Colon (tissue), 2 donors: ENCODE measurements at regions not wholly inside any gene's neighbourhood (a gene's known extent, or its start where the extent isn't known, plus 50 kb on each side); places are given as distances from the start of the nearest gene placed in this dataset.
"Not testable (repeated sequence)": the region's sequence is repeated elsewhere in the genome, so short reads cannot be mapped to it uniquely, and the experiment has no call there.

Experiments used
- FAIRE-seq: peaks from 2 replicates; lab custom pipeline; 2012; peaks lifted over from hg19 to GRCh38; lab: Jason Lieb, UNC
- donor health status: control.
- donor health status: control.

DNA sequence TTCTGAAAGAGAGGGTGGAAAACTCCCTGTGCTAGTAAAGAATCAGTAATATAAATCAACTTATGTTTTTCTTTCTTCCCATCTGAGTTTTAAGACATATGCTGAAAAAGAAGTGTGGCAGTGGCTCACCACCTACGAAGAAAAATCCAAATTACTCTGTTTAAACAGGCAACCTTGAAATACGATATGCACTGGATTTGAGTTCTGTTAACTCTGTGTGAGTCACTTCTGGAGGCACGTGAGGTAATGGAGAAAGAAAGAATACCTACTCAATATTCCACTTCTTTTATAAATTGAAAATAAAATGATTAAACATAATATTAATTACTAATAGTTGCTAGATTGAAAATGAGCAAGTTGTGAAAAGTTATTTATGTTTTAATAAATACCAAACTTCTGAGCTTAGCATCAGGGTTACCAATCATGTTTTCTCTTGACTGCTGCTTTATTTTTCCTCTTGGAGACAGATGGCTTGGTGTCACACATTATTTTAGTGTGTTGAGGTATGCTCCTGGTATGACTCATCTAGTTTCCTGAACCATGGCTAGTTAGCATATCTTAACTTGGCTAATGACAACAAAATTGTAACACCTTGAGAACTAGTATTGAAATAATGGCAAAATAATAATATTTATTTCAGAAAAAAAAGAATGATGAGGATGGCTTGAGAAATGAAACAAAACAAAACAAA is 1705.5 kb upstream of the PIK3C3 start:
- FAIRE-seq, result no peak

- FAIRE-seq, result not testable (repeated sequence)
These were observed 1709.4 kb upstream of the PIK3C3 start for GRCh38 chr18:40245612-40246011.

DNA sequence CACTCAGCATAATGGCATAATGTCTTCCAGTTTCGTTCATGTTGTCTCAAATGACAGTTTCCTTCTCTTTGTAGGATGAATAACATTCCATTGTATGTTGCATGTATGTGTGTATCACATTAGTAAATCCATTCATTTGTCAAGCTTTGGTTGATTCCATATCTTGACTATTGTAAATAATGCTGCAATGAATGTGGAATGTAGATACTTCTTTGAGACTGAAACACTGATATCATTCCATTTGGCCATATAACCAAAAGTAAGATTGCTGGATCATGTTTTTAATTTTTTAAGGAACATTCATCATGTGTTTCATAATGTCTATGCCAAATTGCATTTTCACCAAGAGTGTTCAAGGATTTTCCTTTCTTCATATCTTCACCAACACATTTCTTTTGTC is 1711.4 kb upstream of the PIK3C3 start:
- no peak for FAIRE-seq

DNA sequence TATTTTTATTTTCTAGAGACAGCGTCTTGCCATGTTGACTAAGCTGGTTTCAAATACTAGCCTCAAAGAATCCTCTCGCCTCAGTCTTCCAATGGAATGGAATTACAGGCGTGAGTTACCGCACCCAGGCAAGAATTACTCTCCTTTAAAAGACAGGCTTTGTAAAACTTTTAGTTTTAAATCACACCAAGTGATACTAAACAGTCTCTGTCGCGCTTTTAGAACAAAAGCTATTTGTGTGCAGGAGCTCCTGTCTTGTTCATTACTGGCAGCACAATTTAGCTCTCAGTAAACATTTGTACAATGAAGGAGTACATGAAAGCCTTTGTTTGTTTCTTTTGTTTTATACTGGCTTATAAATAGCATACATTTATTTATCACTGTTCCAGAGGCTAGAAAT is 1719.2 kb upstream of the PIK3C3 start:
- FAIRE-seq, result no peak

DNA sequence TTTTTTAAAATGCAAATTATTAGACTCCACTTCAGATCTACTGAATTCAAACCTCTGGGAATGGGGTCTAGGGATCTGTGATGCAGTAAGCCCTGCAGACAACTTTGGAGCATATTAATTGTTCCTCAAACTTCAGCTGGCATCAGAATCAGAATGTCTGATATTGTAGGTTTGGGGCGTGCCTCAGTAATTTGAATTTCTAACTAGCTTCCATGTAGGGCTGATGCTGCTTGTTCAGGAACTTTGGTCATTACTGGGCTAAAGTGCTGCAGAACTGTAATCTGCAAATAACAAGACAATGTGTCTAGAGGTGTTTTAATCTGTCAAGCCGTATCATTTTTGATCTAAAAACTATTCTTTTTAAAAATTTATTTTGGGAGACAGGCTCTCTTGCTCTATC is 1719.7 kb upstream of the PIK3C3 start:
- FAIRE-seq, result no peak

- FAIRE-seq, result no peak
These were observed 1721.0 kb upstream of the PIK3C3 start for GRCh38 chr18:40233931-40234616.

GRCh38 chr18:40222776-40223175 is 1732.3 kb upstream of the PIK3C3 start:
- FAIRE-seq, result no peak

DNA sequence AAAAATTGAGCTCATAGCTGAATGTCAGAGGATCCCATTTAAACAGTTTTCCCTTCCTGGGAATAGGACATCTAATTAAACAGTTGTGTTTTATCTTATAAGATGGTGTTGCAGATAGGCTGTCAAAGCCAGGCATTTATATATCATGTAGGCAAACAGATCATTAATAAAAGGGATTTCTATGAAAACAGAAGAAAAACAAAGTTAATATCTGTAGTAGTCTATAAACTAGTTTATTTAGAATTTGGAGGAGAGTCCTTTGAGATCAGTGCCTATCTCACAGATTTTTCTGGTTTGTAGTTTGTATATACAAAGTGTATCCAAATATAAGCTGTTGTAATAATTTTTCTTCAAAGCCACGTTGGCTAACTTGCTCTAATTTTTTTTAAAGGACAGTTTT is 1738.2 kb upstream of the PIK3C3 start:
- FAIRE-seq, result no peak

- no peak for FAIRE-seq
These were observed 1739.1 kb upstream of the PIK3C3 start for GRCh38 chr18:40215979-40216378.

DNA sequence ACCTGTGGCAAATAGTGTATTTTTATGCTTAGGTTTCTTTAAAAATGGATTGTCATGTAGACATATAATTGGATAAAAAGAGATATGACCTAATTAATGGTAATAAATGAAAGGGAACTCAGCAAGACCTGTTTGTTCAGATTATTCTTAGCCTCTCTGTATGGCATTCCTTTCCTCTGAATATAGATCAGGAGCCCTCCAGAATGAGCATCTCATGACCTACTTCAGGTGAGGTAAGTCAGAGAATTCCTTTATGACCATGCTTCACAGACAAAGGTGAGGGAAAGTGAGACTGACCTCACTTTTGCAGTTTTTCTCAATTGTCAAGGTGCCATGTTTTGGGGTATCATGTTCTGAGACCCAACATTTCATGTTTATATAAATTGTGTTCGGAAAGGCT is 1744.3 kb upstream of the PIK3C3 start:
- FAIRE-seq, result no peak

DNA sequence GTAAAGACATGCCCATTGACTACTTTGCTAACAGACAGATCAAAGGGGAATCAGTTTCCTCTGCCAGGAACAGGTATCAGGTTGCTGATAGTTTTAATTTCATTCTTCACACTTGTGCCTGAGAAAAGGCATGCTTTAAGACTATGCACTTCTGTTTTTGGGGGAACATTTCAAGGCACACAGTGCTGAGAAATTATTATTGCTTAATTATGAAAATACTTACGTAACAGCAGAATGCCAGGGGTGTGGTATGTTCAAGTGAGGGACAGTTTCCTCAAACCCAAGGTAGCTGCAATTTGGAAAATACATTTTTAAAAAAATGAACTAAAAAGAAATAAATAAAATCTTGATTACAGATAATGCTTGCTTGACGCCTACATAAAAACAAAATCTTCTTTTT is 1746.1 kb upstream of the PIK3C3 start:
- no peak for FAIRE-seq

DNA sequence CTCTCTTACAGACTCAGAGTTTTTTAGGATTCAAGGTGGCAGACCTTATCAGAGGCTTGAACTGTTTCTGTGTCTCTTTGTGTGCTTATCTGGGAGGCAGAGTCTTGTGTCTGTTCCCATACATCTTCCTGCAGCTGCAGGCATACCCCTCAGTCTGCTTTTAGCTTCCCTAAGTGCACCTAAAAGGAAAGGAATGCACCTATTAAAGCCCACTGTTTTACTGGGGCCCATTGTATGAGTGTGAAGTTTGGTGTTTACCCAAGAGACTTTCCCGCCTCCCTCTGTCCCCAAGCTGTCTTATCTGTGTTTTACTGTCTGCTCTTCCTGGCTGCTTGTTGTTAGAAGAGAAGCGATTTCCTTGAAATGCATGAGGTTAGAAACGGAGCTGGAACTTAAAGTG is 1757.3 kb upstream of the PIK3C3 start:
- no peak for FAIRE-seq

DNA sequence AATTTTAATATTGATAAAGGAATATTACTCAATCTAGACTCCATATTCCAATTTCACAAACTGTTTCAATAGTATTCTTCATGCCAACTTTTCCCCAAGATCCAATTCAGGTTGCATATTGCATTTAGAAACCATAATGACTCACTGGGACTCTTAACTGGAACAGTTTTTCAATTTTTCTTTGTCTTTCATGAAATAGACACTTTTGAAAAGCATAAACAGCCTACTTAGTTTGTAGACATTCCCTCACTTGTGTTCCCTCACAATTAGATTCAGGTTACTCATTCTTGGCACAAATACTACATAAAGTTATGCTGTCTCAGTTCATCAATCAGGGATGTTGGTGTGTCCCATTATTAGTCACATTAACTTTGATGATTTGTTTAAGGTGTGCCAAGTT is 1768.4 kb upstream of the PIK3C3 start:
- FAIRE-seq, result no peak

DNA sequence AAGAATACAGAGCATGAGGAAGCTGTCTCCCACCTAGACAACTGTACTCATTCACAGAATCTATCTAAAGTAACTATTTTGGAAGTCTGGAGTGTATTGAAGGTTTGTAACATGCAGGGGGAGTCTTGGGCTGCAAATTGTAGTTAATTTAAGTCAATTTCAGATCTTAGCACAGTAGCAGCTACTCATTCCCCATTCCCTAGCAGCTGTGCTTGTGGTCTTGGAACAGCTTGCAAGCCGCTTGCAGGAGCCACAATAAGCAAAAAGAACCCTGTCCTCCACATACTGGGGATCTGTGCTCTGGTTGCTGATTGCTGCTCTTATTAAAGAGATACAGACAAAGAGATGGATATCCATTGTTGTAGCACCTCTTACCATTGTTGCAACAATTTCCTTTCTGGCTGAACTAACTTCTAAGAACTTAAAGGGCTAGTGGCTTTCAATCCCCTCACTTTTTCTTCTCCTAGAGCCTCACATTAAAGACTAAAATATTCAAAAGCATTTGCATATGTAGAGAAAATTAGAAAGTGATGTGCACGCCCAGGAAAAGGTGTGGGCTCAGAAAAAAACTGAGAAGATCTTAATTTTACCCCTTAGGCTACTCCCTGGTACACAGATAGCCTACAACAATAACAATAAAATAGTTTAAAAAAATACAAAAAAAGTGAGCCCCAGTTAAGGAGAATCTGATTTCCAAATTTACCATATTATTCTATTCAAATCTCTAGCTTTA is 1775.1 kb upstream of the PIK3C3 start:
- FAIRE-seq, result no peak

DNA sequence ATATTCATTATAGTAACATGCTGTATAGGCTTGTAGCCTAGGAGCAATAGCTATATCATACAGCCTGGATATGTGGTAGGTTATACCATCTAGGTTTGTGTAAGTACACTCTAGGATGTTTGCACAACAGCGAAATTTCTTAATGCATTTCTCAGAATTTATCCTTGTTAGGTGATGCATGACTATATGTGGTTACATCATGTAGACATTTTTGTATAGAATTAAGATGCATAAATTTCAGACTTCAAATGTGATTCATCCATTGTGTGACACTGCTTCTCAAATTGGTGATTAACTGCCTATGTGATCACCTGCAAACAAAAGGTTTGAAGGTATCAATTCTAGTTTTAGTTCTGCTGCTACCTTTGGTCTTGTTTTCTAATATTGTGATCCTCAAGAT is 1787.0 kb upstream of the PIK3C3 start:
- FAIRE-seq, result no peak

- no peak for FAIRE-seq
These were observed 1791.8 kb upstream of the PIK3C3 start for GRCh38 chr18:40163254-40163653.

DNA sequence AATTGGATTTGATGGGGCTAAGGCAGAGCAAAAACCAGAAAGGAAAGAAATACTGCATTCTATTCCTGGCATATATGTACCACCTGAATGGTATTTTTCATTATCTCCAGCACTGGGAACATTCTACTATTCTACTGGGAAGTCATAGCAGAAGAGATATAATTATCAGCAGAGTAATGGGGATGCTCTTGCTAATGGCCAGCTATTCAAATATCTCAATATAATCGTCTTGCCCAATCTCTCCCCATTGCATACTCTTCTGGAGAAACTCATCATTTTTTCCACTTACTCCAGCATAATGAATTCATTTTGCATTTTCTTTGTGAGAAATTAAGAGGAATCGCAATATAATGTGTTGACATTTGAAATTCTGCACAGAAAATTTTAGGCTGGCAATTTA is 1794.7 kb upstream of the PIK3C3 start:
- FAIRE-seq, result no peak

GRCh38 chr18:40159141-40160017 is 1795.7 kb upstream of the PIK3C3 start:
- FAIRE-seq, result no peak

DNA sequence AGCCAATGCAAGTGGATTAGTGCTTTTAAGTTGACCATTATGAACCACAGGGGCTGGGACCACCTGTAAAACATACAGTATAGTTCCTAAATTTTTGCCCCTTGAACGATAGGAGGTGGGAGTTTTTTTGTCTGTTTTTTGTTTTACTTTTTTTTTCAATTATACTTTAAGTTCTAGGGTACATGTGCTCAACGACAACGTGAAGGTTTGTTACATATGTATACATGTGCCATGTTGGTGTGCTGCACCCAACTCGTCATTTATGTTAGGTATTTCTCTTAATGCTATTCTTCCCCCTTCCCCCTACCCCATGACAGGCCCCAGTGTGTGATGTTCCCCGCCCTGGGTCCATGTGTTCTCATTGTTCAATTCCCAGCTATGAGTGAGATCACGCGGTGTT is 1797.9 kb upstream of the PIK3C3 start:
- no peak for FAIRE-seq

DNA sequence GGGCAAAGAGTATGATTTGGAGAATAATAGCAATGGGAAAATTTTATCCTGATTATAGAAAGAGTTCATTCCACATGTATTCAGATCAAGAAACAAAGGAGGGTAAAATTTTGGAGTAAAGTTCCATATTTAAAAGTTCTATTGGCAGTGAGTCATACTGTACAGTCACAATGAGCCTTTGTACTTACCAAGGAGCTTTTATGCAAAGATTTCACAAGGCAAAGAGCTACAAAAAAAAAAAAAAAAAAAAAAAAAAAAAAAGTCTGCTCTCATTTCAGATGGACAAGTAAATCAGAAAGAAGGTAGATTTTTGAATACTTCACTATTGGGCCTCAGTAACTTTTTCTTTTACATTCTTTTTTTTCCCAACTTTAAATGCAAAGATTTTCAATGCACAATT is 1802.2 kb upstream of the PIK3C3 start:
- FAIRE-seq, result no peak

GRCh38 chr18:40148960-40149359 is 1806.1 kb upstream of the PIK3C3 start:
- FAIRE-seq, result no peak

GRCh38 chr18:40133253-40133652 is 1821.8 kb upstream of the PIK3C3 start:
- FAIRE-seq, result no peak
